Lower leg skin (tissue), 3 donors: ENCODE measurements at regions not wholly inside any gene's neighbourhood (a gene's known extent, or its start where the extent isn't known, plus 50 kb on each side); places are given as distances from the start of the nearest gene placed in this dataset.
"Not testable (repeated sequence)": the region's sequence is repeated elsewhere in the genome, so short reads cannot be mapped to it uniquely, and the experiment has no call there.

ENCODE experiments used
- DNase-seq, 2 donors: peaks; one replicate each; pipeline ENCODE4 v3.0.0-alpha.2; 2019; ENCODE audit warnings: low spot score in 2 of 2
- H3K4me3 ChIP-seq: fragments of 200-600 bp; sonication (generic); 2 replicates; pipeline ENCODE4 v1.5.1; 2017; ENCODE audit warnings: mild to moderate bottlenecking, low read depth; ENCODE audit not compliant: poor library complexity, severe bottlenecking
- WGBS, 2 donors: methylation state at CpG; one replicate each; pipeline ENCODE4 v1.1.5; 2018; 5-methylcytosine and 5-hydroxymethylcytosine counted together
- intact Hi-C: fragments of 100-400 bp; cut with DNase I; formaldehyde crosslinking; loops from one replicate; pipeline ENCODE4 v1.15.0; 2023; ENCODE audit warnings: low total_unique reads

- 57 to 59% methylated on average over 10 of the region's 10 CpGs for WGBS, 2 donors
- H3K4me3 ChIP-seq, intact Hi-C loops: not testable (repeated sequence)
- DNase-seq, result peak; percentile 25 to 81
Measured at GRCh38 chr9:66601472-66601871, 299.1 kb upstream of the ZNF658 start.

DNA sequence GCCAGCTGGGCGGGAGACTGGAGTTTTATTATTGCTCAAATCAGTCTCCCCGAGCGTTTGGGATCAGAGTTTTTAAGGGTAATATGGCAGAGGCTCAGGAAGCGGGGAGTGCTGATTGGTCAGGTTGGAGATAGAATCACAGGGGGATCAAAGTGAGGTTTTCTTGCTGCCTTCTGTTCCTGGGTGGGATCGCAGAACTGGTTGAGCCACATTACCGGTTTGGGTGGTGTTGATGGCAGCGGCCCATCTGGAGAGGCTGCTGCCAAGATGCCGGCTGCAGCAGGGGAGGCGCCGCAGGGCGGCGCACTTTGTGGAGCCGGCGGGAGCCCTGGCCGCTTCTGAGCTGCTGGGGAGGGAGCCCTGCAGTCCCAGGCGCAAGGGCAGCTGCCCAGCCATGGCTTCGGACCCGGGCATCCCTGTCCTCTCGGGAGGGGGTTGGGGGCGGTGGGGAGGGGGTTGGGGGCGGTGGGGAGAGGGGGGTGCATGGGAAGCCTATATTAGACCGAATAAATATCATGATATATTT lies 268.9 kb upstream of the ZNF658 start:
- intact Hi-C loops, H3K4me3 ChIP-seq: not testable (repeated sequence)
- DNase-seq, result peak in 1 of 2 donors; percentile 14
- WGBS, 2 donors, result 29% methylated on average over 1 of the region's 22 CpGs; no CpG with 5 or more reads in 1 of the 2 donors

GRCh38 chr9:66647675-66648074 lies 252.8 kb upstream of the ZNF658 start:
- H3K4me3 ChIP-seq, intact Hi-C loops, DNase-seq: not testable (repeated sequence)
- no CpG with 5 or more reads among the region's 2 CpGs for WGBS, 2 donors

GRCh38 chr9:66690242-66690641 lies 210.3 kb upstream of the ZNF658 start:
- DNase-seq, H3K4me3 ChIP-seq, intact Hi-C loops: not testable (repeated sequence)

- 33% methylated on average over 1 of the region's 6 CpGs; no CpG with 5 or more reads in 1 of the 2 donors for WGBS, 2 donors
- H3K4me3 ChIP-seq, intact Hi-C loops, DNase-seq: not testable (repeated sequence)
Measured at GRCh38 chr9:66695561-66696240, 204.8 kb upstream of the ZNF658 start.

DNA sequence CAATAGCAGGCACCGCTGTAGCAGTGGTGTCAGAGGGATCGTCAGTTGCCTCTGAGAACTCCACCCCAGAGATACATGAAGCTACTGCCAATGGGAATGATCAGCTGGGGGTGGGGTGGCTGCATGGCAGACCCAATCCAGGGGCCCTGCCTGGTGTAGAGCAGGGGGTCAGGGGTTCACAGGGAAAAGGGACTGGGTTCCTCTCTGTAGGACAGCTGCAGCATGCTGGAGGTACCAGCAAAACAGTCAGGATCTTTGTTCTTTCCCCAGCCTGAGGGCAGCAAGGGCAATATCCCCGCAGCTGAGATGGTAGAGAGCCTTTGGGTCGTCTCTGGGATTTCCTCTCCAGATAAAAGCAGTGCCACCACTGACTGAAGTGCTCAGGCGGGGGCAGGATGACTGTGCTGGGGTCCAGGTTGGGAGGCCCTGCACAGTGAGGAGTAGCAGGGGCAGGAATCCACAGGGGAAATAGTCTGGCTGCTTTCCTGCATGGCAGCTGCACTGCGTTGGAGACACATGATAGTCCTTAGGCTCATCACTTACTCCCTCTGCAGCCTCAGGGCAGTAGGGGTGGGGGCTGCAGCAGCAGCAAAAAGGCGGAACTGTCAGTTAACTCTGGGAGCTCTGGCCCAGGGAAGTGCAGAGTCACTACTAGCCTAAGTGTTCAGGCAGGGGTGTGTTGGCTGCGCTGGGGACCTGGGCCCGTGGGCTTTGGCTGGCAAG lies 203.0 kb upstream of the ZNF658 start:
- DNase-seq, intact Hi-C loops, H3K4me3 ChIP-seq: not testable (repeated sequence)
- no CpG with 5 or more reads among the region's 9 CpGs for WGBS, 2 donors

DNA sequence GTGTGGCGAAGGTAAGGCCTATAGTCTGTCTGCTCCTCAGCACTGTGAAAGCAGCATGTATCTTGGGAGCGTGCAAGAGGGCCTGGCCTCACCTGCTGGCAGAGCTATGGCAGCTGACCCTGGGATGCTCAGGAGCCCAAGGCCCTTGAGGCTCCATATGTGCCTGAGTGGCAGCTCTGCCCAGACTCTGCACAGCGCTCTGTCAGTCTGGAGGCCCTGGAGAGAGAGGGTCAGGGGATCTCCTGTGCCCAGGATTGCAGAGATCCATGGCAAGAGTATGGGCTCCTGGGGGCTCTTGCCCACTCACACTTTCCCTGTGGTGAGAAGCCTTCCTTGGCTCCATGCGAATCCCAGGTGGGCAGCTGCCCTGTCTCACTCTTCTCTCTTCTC lies 202.5 kb upstream of the ZNF658 start:
- 100% methylated on average over 1 of the region's 4 CpGs; no CpG with 5 or more reads in 1 of the 2 donors for WGBS, 2 donors
- H3K4me3 ChIP-seq, intact Hi-C loops, DNase-seq: not testable (repeated sequence)

DNA sequence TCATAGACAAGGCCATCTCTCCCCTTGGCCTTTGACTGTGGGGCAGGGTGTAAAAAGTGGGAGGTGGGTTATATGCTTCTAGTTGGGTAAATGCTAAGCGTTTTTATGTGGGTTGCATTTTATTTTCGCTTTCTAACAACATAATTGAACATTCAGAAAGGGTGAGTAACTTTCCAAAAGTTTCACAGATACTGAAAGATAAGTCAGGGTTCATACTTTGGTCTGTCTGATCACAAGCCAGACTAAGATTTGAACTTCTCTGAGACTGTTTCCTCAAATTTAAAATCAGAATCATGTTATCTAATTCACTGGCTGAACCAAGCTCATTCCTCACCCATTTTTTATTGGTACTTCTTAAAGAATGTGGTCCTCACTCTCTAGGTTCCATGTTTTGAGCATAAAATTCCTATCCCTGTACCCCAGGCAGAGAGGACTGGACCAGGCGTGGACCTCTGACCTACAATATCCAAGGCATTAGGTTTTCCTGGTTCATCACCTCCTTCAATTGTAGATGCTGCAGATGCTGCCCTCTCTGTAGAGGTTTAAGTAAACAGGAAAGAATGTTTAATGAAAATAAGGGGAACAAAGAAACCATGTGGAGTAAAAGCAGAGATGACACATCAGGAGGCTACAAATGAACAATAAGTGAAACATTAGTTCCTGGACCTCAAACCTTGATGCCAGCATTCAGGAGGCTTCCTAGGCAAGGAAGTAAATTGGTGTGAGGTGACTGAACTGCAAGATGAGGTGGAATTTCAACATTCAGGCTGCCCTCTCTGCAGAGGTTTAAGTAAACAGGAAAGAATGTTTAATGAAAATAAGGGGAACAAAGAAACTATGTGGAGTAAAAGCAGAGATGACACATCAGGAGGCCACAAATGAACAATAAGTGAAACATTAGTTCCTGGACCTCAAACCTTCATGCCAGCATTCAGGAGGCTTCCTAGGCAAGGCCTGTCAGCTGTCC lies 198.8 kb upstream of the ZNF658 start:
- DNase-seq, intact Hi-C loops: not testable (repeated sequence)
- WGBS, 2 donors, result 78 to 83% methylated on average over 1 of the region's 3 CpGs

GRCh38 chr9:66711553-66711952 lies 189.0 kb upstream of the ZNF658 start:
- H3K4me3 ChIP-seq, intact Hi-C loops, DNase-seq: not testable (repeated sequence)
- WGBS, 2 donors, result no CpG with 5 or more reads among the region's 6 CpGs

More for the DNA sequence above, 198.8 kb upstream of the ZNF658 start:
- not testable (repeated sequence) for H3K4me3 ChIP-seq

DNA sequence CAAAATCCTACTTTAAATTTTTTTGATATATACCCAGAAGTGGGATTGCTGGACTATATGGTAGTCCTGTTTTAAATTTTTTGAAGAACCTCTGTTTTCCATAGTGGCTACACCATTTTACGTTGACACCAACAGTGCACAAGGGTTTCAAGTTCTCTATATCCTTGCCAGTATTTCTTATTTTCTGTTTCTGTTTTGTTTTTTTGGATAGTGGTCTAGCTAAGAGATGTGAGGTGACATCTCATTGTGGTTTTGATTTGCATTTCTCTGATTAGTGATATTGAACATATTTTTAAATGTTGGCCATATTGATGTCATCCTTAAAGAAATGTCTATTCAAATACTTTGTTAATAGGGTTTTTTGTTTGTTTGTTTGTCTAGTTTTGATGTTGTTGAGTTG lies 187.7 kb upstream of the ZNF658 start:
- DNase-seq, H3K4me3 ChIP-seq, intact Hi-C loops: not testable (repeated sequence)
- WGBS, 2 donors, result no CpG with 5 or more reads among the region's 1 CpG

GRCh38 chr9:66713552-66713951 lies 187.0 kb upstream of the ZNF658 start:
- DNase-seq, result not testable (repeated sequence)

GRCh38 chr9:66720845-66721244 lies 179.7 kb upstream of the ZNF658 start:
- DNase-seq, H3K4me3 ChIP-seq, intact Hi-C loops: not testable (repeated sequence)
- whole genome bisulfite sequencing, 2 donors, result no CpG with 5 or more reads among the region's 4 CpGs

More at GRCh38 chr9:66713552-66713951, 187.0 kb upstream of the ZNF658 start:
- intact Hi-C loops, H3K4me3 ChIP-seq: not testable (repeated sequence)
- WGBS, 2 donors, result no CpG with 5 or more reads among the region's 8 CpGs

DNA sequence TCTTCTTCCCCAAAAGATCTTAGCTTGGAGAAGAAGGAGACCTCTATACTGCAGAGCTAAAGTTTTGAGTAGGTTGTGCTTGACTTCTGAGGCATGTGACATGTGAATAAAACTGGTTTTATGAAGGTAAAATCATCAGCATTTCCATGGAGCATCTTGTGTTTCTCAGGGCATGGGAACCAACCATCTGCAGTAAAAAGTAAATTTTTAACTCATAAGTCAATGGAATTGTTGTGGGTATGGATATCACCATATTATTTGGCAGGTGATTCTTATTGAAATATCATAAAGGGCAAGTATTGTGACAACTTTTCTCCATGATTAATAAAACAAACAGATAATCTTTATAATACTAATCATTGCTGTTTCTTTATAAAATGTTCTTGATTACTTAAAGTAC lies 173.0 kb upstream of the ZNF658 start:
- intact Hi-C loops, H3K4me3 ChIP-seq, DNase-seq: not testable (repeated sequence)

GRCh38 chr9:66736686-66737085 lies 163.8 kb upstream of the ZNF658 start:
- intact Hi-C loops, H3K4me3 ChIP-seq: not testable (repeated sequence)
- peak in 1 of 2 donors; percentile 21 for DNase-seq
